ELF-1 (cell line): ENCODE measurements at regions not wholly inside any gene's neighbourhood (a gene's known extent, or its start where the extent isn't known, plus 50 kb on each side); places are given as distances from the start of the nearest gene placed in this dataset.
"Not testable (repeated sequence)": the region's sequence is repeated elsewhere in the genome, so short reads cannot be mapped to it uniquely, and the experiment has no call there.

Experiments used
- DNase-seq: peaks from one replicate; pipeline ENCODE4 v3.0.0-alpha.2; 2016; ENCODE audit warnings: low read depth, low spot score

DNA sequence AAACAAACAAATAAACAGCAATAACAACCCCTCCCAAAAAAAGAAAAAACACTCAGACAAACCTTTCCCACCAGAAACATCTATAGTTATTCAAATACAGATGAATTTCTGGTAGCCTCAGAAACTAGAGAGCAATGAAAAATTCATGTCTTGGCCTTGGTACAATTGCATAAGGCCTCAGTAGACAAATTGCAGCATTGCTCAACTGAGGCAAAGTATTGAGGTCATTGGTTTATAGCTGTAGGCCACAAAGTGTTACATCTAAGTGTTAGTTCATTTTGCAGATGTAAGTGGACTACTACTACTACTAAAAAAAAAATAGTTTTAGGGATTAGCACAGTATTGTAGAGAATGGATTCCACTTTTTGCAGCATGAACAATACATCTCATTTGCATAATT, 2268.3 kb downstream of the ARAP2 start:
- DNase-seq: no peak

DNA sequence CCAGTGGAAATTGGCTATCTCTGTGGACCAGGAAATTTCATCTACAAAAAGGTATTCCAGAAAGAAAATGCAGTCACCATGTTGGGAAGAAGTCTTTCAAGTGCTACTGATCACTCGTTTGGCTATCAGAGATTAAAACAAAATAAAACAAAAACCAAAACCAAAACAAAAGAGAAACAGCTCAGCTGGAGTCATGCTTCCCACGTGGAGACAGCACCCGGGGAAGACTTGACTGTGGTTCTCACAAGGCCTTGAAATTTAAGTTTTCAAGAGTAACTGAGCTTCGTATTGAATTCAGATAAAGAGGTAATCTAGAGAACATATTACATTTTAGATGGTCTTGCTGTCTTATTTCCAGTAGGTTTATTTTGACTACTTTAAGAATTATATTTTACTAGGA, 2264.5 kb downstream of the ARAP2 start:
- not testable (repeated sequence) for DNase-seq

GRCh38 chr4:33980361-33980760, 2264.0 kb downstream of the ARAP2 start:
- no peak for DNase-seq

- no peak for DNase-seq
Observed at GRCh38 chr4:33989820-33990443, 2254.4 kb downstream of the ARAP2 start.

DNA sequence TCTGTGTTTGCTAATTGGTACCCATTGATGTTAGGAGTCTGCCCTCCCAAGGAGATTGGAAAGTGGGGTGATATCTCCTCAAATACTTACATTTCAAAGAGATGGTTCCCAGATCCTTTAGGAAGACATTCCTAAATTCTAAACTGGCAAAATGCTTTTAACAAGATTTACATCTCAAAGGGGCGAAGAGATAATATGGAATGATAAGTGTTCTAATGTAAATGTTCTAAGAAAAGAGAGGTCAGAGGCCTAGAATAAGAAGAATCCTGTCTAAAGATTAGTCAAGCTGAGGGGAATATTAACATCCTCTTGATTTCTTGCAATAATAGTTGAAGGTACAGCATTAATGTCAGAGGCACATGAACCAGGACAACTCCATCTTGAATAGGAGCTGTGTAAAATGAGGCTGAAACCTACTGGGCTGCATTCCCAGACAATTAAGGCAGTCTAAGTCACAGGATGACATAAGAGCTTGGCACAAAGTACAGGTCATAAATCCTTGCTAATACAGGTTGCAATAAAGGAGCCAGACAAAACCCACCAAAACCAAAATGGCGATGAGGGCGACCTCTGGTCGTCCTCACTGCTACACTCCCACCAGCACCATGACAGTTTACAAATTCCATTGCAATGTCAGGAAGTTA, 2248.1 kb downstream of the ARAP2 start:
- DNase-seq: no peak

DNA sequence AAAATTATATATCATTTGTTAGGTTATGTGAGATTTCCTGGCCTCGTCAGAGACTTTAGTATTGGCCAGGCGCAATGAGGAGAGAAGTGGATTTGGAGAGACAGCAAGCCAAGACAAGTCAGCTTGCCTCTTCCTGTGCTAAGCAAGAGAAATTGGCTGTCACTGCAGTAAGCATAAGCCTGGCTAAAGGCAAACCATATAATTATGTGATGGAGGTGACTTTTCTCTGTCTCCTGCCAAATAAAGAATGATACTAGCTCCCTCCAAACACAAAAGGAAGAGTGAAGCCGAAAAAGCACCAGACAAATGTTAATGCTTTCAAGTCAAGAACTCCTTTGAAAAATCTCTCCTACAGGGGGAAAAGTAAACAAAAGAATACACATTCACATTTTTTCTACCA, 2246.0 kb downstream of the ARAP2 start:
- DNase-seq: peak; percentile 3

DNA sequence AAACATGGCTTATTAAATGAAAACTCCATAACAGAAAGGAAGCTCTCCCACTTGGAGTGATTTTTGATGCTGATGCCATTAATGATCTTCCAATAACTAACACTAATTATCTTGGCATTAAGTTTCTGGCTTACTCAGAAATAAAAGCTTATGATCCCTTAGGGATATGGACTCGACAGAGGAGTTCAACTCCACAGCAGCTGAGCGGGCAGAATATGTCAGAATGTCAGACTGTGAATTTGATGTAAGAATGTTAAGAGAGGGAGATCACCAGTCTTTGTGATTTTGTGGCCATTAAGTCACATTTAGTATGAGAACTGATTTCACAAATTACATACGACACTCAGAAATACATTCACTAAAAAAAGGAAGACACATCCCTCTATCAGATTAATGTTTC, 2244.0 kb downstream of the ARAP2 start:
- DNase-seq: no peak

GRCh38 chr4:34006540-34006939, 2237.8 kb downstream of the ARAP2 start:
- not testable (repeated sequence) for DNase-seq

- DNase-seq: no peak
Observed at GRCh38 chr4:34009951-34010350, 2234.4 kb downstream of the ARAP2 start.

DNA sequence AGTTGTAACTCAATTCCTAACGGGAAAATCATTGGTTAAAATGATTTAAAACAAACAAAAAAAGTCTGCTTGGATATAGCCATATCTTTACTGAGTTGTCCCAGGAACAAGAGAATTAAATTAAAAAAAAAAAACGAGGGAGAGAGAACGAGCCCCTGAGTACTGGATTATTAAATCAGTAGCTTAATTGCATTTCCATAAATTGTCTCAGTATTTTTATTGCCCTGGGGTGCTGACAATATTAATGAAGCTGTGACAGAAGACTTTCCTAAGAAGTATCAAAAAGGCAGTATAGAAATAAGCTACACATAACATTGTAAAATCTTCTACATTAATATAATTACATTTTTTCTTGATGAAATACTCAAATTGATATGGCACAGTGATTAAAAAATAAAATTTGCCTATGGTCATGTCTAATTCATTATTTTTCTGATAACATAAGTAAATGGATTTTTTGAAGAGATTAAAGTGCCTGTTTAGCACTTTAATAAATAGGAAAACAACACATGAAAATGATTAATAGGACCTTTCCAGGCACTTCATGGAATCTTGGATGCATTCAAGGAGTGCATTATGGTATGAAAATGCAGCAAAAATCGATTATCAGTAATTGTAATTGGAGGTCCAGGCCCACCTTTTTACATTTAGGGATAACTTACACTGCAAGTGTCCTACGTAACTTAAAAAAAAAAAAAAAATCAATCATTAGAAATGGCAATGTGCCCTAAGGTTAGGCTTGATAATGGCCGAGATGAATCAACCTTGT, 2233.4 kb downstream of the ARAP2 start:
- no peak for DNase-seq

DNA sequence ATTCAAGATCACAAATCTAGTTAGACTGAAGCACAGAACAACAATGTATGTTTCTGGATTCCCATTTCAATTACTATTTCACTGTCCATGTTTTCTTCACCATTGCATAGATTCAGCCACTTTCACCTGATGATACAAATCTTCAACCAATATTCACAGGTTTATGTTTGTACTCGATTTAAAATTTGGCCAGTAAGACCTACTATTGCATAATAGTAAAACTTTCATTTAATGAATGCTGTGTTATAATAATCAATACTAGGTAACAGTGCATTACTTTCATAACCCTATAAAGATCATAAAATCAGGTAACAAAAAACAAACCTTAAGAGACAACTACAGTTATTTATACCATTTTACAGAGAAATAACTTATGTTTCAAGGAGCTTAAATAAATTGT, 2209.1 kb downstream of the ARAP2 start:
- no peak for DNase-seq

GRCh38 chr4:34037280-34037679, 2207.0 kb downstream of the ARAP2 start:
- no peak for DNase-seq

GRCh38 chr4:34039766-34040165, 2204.5 kb downstream of the ARAP2 start:
- no peak for DNase-seq

- DNase-seq: no peak
Observed at GRCh38 chr4:34043131-34043530, 2201.2 kb downstream of the ARAP2 start.

- DNase-seq: no peak
Observed at GRCh38 chr4:34046580-34046979, 2197.7 kb downstream of the ARAP2 start.

DNA sequence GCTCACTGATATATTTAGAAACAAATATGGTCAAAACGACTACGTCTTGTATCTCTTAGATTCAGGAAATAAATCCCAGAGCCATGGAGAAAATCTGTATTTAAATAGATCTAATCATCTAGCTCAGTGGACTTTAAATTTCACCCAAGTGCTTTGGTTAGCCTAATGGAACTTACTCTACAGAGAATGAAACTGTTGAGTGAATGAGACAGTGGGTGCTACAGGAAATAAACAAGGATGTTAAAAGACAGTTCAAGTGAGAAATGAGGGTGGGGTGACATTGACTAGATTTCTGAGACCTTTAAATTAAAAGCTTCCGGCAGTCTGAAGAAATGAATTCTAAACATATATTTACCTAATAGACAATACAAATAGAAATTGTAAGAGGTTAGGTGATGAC, 2197.0 kb downstream of the ARAP2 start:
- no peak for DNase-seq

DNA sequence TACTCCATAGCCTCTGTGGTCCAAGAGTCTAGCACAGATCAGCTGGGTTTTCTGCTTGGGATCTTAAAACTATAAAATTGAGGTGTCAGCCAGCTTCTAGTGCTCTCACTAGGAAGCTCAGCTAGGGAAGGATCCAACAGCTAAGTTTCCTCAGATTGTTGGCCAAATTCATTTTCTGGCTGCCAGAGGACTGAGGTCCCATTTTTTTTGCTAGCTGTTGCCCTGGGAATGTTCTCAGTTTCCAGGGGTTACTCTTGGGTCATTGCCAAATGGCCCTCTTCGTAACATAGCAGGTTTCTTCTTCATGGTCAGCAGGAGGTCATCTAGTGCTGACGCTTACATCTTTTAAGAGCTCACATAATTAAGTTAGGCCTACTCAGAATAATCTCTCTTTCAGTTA, 2178.2 kb downstream of the ARAP2 start:
- no peak for DNase-seq

DNA sequence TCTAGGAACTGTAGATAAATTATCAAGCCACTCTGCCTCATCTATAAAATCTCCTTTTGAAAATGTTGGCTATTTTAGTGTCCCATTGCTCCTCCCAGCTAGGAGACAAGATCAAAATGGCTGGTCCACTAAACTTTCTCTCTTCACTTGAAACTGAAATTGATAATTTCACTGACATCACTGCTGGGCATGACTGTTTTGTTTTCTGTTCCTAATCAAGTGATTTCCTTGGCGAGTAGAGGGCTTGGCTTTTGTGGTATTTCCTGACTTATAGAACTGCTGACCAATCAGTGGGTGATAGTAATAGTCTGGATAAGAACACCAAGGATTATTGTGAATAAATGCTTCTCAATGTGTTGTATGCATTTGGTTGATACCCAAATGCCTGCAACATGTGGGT, 2152.9 kb downstream of the ARAP2 start:
- no peak for DNase-seq

DNA sequence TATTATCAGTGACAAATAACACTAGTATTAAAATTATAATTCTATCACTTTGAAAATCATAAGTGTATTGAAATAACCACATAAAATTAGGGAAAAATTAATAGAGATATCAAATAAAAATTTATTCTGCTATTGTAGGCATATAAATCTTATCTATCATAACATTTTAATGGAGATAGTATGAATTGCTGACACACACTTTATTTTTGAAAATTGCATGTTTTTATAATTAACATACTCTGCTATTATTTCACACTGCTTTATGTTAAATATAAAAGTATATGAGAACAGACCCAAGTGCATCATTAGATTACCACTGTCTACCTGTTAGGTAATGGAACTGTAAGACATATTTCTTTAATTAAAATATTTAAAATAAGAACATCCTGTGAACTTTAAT, 2150.2 kb downstream of the ARAP2 start:
- no peak for DNase-seq

DNA sequence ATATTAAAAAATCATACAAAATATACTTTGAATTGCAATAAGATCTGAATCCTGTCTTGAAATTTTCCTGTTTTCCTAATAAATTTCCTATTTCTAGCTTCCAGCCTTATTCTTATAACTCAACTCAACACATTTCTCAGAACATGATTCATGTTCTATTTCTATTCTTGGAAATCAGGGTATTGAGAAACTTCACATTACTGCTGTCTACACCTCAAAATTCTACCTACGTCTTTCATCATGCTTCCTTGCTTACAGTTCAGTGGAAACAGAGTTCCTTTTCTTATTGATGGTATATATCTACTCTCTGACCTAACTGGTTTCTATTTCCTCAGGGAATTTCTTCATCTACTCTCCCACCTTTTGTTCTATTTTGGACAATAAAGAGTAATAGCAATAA, 2139.0 kb downstream of the ARAP2 start:
- DNase-seq: no peak

DNA sequence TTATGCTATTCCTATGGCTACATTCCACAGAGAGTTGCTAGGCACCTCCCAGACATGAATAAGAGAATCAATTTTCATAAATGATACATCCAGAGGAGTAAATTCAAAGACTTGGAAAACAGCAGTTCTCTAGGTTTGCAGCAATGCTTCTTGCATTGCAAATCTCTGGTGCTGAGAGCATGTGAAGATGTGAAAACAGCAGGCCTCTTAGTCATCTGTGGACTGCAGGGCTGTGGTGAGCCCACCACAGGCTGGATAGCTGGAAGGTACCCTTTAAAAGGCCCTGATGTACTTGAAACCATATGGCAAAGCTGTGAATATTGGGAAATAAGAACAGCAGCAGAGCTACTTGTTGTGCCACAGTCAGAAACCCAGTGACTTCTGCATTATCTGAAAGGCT, 2135.9 kb downstream of the ARAP2 start:
- no peak for DNase-seq

DNA sequence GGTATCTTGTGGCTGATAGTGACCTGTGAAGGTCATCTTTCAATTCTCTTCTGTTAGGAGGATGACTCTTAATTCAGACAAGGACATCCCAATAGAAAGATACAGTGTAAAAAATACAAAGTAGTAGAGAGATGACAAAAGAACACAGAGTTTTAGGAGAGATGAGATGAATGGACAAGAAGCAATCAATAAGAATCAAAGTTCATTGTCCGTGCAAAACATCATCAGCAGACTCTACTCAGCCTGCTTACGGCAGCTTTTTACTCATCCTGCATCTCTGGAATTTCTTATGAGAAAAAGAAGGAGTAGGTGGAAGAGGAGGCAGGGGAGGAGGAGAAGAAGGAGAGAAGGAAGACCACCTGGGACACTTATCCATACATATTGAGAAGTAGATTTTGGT, 2131.7 kb downstream of the ARAP2 start:
- no peak for DNase-seq

DNA sequence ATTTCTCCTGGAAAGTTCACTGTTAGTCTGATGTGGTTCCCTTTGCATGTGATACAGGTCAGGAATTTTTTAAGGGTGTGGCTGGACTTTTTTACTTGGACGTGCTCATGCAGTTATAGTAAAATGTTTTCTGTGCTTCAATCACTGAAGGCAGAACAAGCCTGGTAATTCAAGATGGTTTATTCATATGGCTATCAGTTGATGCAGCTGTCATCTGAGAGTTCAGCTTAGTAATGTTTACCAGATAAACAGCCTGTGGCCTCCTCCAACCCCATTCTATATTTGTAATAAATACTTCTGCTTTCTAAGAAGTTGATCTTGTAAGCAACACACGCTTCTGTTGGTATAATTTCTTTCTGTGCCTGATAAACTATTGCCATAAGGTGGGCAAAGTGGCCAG, 2105.9 kb downstream of the ARAP2 start:
- no peak for DNase-seq
